HepG2 (cell line): ENCODE measurements at regions not wholly inside any gene's neighbourhood (a gene's known extent, or its start where the extent isn't known, plus 50 kb on each side); places are given as distances from the start of the nearest gene placed in this dataset.

Experiments used
- ATAC-seq: fragments of 200-7000 bp; cut with Tn5 transposase; 3 replicates; pipeline ENCODE4 v1.9.1; 2020; ENCODE audit warnings: mild to moderate bottlenecking, moderate library complexity
- BruUV-seq: library from RNA; stranded (reverse); fragments of 400-500 nt; replicated peaks from 2 replicates; lab custom pipeline; 2021; lab: Mats Ljungman, UMichigan
- CTCF ChIA-PET: fragments of 300-600 bp; formaldehyde crosslinking; extraction: SDS; loops from one replicate; lab custom pipeline; 2021; ENCODE audit warnings: low total read pairs, inconsistent platforms, low intra/inter-chr PET ratio; lab: Yijun Ruan, JAX
- POLR2A ChIA-PET: fragments of 350-600 bp; sonication (Branson Sonifier 250); formaldehyde crosslinking; loops from one replicate; lab custom pipeline; 2020; ENCODE audit warnings: antibody characterized with exemption, inconsistent platforms; lab: Yijun Ruan, JAX
- DNase-seq: peaks from one replicate; pipeline ENCODE4 v3.0.0-alpha.2; 2015; ENCODE audit warnings: low spot score
- FAIRE-seq: peaks from 3 replicates; lab custom pipeline; 2011; peaks lifted over from hg19 to GRCh38; lab: Jason Lieb, UNC
- H2AFZ ChIP-seq: one replicate; pipeline ENCODE4 v1.6.1; 2011; ENCODE audit warnings: low read length, inconsistent platforms
- H3K27ac ChIP-seq: fragments of 300-600 bp; 3 replicates; pipeline ENCODE4 v1.8.0; 2011; ENCODE audit warnings: mixed run types, mild to moderate bottlenecking, mixed read lengths, low read length, inconsistent platforms; ENCODE audit not compliant: insufficient read depth; ENCODE audit errors: extremely low read length
- H3K27me3 ChIP-seq, 2 experiments: fragments of 200-600 bp in 1 of 2; 2 replicates in 1 of 2; 3 replicates in 1 of 2; pipeline versions ENCODE4 v1.6.0 to v1.8.0; 2011; ENCODE audit warnings: low read length in 2 of 2, mild to moderate bottlenecking in 2 of 2, moderate library complexity in 2 of 2, inconsistent platforms in 1 of 2; ENCODE audit not compliant: insufficient read depth in 2 of 2, control insufficient read depth in 1 of 2
- H3K36me3 ChIP-seq, 2 experiments: fragments of 200-600 bp in 1 of 2; replicated peaks in 1 of 2; 2 replicates in 1 of 2; 3 replicates in 1 of 2; pipeline versions ENCODE4 v1.5.1 to v1.8.0; 2011; ENCODE audit warnings: low read length in 2 of 2, inconsistent platforms in 1 of 2; ENCODE audit not compliant: insufficient read depth in 2 of 2, control insufficient read depth in 1 of 2
- H3K4me1 ChIP-seq: 2 replicates; pipeline ENCODE4 v1.5.1; 2012; ENCODE audit warnings: low read length, inconsistent platforms; ENCODE audit not compliant: insufficient read depth
- H3K4me2 ChIP-seq: 2 replicates; pipeline ENCODE4 v1.6.0; 2011; ENCODE audit warnings: low read depth, low read length, inconsistent platforms
- H3K4me3 ChIP-seq, 3 experiments: fragments of 200-600 bp in 1 of 3; sonication (generic), shearing (Covaris generic) in 1 of 3; replicated peaks in 1 of 3; 2 replicates each; pipeline ENCODE4 v1.5.1; 2011 to 2016; ENCODE audit warnings: low read length in 3 of 3, inconsistent platforms in 2 of 3, low read depth in 2 of 3, mild to moderate bottlenecking in 2 of 3, control low read depth in 1 of 3, mixed read lengths in 1 of 3; ENCODE audit not compliant: insufficient read depth in 1 of 3
- H3K79me2 ChIP-seq: one replicate; pipeline ENCODE4 v1.6.1; 2011; ENCODE audit warnings: low read length, inconsistent platforms; ENCODE audit not compliant: insufficient read depth
- H3K9ac ChIP-seq: 2 replicates; pipeline ENCODE4 v1.6.0; 2011; ENCODE audit warnings: mild to moderate bottlenecking, low read depth, low read length, inconsistent platforms; ENCODE audit not compliant: insufficient read depth
- H3K9me3 ChIP-seq: 2 replicates; pipeline ENCODE4 v1.5.1; 2012; ENCODE audit warnings: mild to moderate bottlenecking, low read length
- H4K20me1 ChIP-seq: 2 replicates; pipeline ENCODE4 v1.6.0; 2011; ENCODE audit warnings: inconsistent platforms, mild to moderate bottlenecking, low read length, moderate library complexity; ENCODE audit not compliant: insufficient read depth
- DPF2 ChIP-seq: sonication (generic); formaldehyde crosslinking; IDR thresholded peaks from 2 replicates; pipeline ENCODE4 v1.4.0; 2020; ENCODE audit warnings: mild to moderate bottlenecking, low read depth, missing genetic modification reagents, borderline replicate concordance
- MAFF ChIP-seq: IDR thresholded peaks from 2 replicates; pipeline ENCODE4 v1.6.1; 2011; ENCODE audit warnings: low read depth, low read length, improper control_type of control experiment
- MAFK ChIP-seq, 2 experiments: IDR thresholded peaks in 1 of 2; conservative IDR thresholded peaks in 1 of 2; 2 replicates each; pipeline ENCODE4 v1.6.1; 2011; ENCODE audit warnings: improper control_type of control experiment in 2 of 2, low read length in 2 of 2
- TEAD3 ChIP-seq: optimal IDR thresholded peaks from 2 replicates; pipeline ENCODE3; 2016; ENCODE audit warnings: borderline replicate concordance
- ZNF660 ChIP-seq: sonication (generic); formaldehyde crosslinking; IDR thresholded peaks from 2 replicates; pipeline ENCODE4 v1.5.1; 2020; ENCODE audit warnings: mild to moderate bottlenecking, low read depth, missing genetic modification reagents, borderline replicate concordance
- WGBS: methylation state at CpG from one replicate; pipeline ENCODE4 v1.1.6; 2017; ENCODE audit warnings: low lambda C conversion rate; 5-methylcytosine and 5-hydroxymethylcytosine counted together
- in situ Hi-C: cut with HindIII; loops from 2 replicates; pipeline ENCODE4 v1.10.0; 2017; ENCODE audit warnings: low pct_unique_long_range_greater_than_20kb; ENCODE audit not compliant: extremely low pct_ligation_motif_present
- intact Hi-C: fragments of 100-400 bp; cut with micrococcal nuclease; formaldehyde crosslinking; loops from one replicate; pipeline ENCODE4 v1.10.0; 2022; ENCODE audit not compliant: unreplicated experiment
- TF ChIP-seq, protein P1 (sequence below): sonication (generic); formaldehyde crosslinking; IDR thresholded peaks from 2 replicates; pipeline ENCODE4 v1.4.0; 2020; ENCODE audit warnings: missing genetic modification reagents
- TF ChIP-seq, protein P2 (sequence below): sonication (generic); formaldehyde crosslinking; IDR thresholded peaks from 2 replicates; pipeline ENCODE4 v1.5.0; 2020; ENCODE audit warnings: missing genetic modification reagents

DNA sequence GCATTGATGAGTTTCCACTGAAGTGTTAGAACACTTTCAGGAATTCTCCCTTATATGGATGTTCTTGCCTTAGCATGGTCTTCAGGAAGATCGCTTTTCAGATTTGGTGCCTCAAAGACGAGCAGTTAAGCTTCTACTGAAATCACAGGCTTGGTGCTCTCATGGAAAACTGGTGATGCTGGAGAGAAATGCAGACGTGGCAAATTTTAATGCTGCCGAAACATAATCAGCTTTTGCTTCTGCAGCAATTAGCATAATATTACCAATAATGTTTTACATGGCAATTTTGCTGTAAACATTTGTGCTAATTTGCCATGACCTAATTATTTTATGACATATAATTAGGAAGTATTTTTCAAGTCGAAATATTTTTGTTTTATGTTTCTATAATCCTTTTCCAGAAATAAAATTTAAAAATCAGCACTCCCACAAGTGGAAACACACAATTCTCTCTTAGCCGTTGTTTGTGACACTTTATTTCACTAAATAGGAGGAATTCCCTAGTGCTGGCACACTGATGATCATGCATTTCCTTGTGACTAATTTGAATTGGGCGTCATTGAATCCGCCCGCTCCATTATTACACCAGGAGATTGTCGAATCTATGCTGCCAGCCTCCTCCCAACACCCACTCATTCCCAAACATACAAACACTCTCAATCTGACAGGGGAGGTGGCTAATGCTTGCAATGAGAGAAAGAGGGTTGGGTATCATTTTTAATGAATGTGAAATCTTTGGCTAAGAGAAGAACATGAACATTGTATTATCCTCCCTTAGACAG lies 506.8 kb upstream of the PPP2R3A start:
- ChIA-PET CTCF (no interaction called here), POLR2A (no interaction called here)
- FAIRE-seq = no peak
- intact Hi-C loops (no loop called here), in situ Hi-C loops (no loop called here)
- DNase-seq = no peak
- no peak overlapping the region for H3K27ac ChIP-seq
- ATAC-seq = no peak
- no peaks in the 10 kb centered on the region for H3K9me3 ChIP-seq
- H3K36me3 ChIP-seq = no peaks in the 10 kb centered on the region
- no TSS peak for BruUV-seq
- peaks cover 0 to 7% of the 10 kb centered on the region in 2 experiments; a peak in 4 of 5 replicates for H3K27me3 ChIP-seq
- no peak overlapping the region for H2AFZ ChIP-seq
- no peak overlapping the region for H3K9ac ChIP-seq
- no peaks in the 10 kb centered on the region for H4K20me1 ChIP-seq
- no peaks in the 10 kb centered on the region for H3K4me1 ChIP-seq
- no peaks in the 10 kb centered on the region for H3K79me2 ChIP-seq
- peak; percentile 80 for TF ChIP-seq MAFF
- peak; percentile 60 to 86; a peak in 2 of 4 replicates for TF ChIP-seq MAFK (conservative IDR thresholded peaks at IDR 0.05 in 1 of 2, IDR thresholded peaks at IDR 0.05 in 1 of 2; ENCODE audit: low read length in 2 of 2)
- TF ChIP-seq ZNF660 (CRISPR knock-in tag) = no peak
- 33% methylated on average over 10 of the region's 10 CpGs for WGBS
- no peak overlapping the region for H3K4me2 ChIP-seq
- no peak overlapping the region for H3K4me3 ChIP-seq

DNA sequence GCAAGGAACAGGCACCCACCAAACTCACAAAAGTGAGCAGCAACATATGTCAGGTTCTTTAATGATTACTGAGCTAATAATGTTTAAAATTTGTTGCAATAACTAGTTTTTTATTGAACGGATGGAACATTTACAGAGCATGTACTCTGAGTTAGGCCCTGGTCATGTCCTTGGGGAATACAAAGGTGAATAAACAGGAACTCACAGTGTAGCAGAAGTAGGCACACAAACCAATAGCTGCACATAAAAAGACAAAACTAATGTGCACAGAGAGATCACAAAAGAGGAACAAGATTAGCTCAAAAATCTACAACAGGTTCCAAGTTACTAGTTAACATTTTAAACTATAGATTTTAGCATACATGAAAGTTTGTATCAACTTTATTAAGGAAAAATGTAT lies 505.3 kb upstream of the PPP2R3A start:
- POLR2A ChIA-PET = no interaction called here
- no peak for FAIRE-seq
- no peaks in the 10 kb centered on the region for H3K4me1 ChIP-seq
- TF ChIP-seq, protein P1, sequence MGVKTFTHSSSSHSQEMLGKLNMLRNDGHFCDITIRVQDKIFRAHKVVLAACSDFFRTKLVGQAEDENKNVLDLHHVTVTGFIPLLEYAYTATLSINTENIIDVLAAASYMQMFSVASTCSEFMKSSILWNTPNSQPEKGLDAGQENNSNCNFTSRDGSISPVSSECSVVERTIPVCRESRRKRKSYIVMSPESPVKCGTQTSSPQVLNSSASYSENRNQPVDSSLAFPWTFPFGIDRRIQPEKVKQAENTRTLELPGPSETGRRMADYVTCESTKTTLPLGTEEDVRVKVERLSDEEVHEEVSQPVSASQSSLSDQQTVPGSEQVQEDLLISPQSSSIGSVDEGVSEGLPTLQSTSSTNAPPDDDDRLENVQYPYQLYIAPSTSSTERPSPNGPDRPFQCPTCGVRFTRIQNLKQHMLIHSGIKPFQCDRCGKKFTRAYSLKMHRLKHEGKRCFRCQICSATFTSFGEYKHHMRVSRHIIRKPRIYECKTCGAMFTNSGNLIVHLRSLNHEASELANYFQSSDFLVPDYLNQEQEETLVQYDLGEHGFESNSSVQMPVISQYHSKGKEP (CRISPR knock-in tag) = no peak
- TF ChIP-seq, protein P2, sequence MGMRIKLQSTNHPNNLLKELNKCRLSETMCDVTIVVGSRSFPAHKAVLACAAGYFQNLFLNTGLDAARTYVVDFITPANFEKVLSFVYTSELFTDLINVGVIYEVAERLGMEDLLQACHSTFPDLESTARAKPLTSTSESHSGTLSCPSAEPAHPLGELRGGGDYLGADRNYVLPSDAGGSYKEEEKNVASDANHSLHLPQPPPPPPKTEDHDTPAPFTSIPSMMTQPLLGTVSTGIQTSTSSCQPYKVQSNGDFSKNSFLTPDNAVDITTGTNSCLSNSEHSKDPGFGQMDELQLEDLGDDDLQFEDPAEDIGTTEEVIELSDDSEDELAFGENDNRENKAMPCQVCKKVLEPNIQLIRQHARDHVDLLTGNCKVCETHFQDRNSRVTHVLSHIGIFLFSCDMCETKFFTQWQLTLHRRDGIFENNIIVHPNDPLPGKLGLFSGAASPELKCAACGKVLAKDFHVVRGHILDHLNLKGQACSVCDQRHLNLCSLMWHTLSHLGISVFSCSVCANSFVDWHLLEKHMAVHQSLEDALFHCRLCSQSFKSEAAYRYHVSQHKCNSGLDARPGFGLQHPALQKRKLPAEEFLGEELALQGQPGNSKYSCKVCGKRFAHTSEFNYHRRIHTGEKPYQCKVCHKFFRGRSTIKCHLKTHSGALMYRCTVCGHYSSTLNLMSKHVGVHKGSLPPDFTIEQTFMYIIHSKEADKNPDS (CRISPR knock-in tag) = no peak
- TF ChIP-seq TEAD3 (CRISPR knock-in tag) (no peak), DPF2 (CRISPR knock-in tag) (no peak)

More for the DNA sequence above, 505.3 kb upstream of the PPP2R3A start:
- H3K27me3 ChIP-seq = peaks cover 0 to 7% of the 10 kb centered on the region in 2 experiments; a peak in 4 of 5 replicates
- DNase-seq (no peak), ATAC-seq (no peak)
- no peaks in the 10 kb centered on the region for H4K20me1 ChIP-seq
- intact Hi-C loops = no loop called here
- H3K4me3 ChIP-seq = no peak overlapping the region
- no peak overlapping the region for H3K9ac ChIP-seq
- no TSS peak for BruUV-seq
- WGBS = 0% methylated on average over 1 of the region's 1 CpG
- no peak overlapping the region for H3K27ac ChIP-seq
- CTCF ChIA-PET = no interaction called here
- no peaks in the 10 kb centered on the region for H3K36me3 ChIP-seq
- H2AFZ ChIP-seq = no peak overlapping the region
- in situ Hi-C loops = no loop called here
- H3K4me2 ChIP-seq = no peak overlapping the region
- no peaks in the 10 kb centered on the region for H3K9me3 ChIP-seq
- no peaks in the 10 kb centered on the region for H3K79me2 ChIP-seq
